Stimulated activated CD8-positive, alpha-beta memory T cell treated with anti-CD3 and anti-CD28 coated beads, Interleukin-15, amount 100 ng/mL, for 1 hour (primary cell): ENCODE measurements at regions not wholly inside any gene's neighbourhood (a gene's known extent, or its start where the extent isn't known, plus 50 kb on each side); places are given as distances from the start of the nearest gene placed in this dataset.

ENCODE experiments used
- DNase-seq: peaks from one replicate; pipeline ENCODE4 v3.0.0-alpha.2; 2020; ENCODE audit warnings: low read depth

GRCh38 chr14:106879241-106879640 lies 1352.9 kb downstream of the TMEM121 start:
- no peak for DNase-seq

- DNase-seq = no peak
These were observed 1356.9 kb downstream of the TMEM121 start for GRCh38 chr14:106883218-106883692.
